Neural cell (in vitro differentiated cells): ENCODE measurements at regions not wholly inside any gene's neighbourhood (a gene's known extent, or its start where the extent isn't known, plus 50 kb on each side); places are given as distances from the start of the nearest gene placed in this dataset.

Experiments
- H2AFZ ChIP-seq: fragments of 200-600, 300-800 bp; sonication (generic), shearing (Covaris generic); 2 replicates; pipeline ENCODE4 v1.6.0; 2014; ENCODE audit warnings: low read depth, mild to moderate bottlenecking, antibody characterized with exemption, low read length, moderate library complexity
- H3F3A ChIP-seq: fragments of 200-600 bp; shearing (Covaris generic); 2 replicates; pipeline ENCODE4 v1.6.1; 2016; ENCODE audit warnings: mild to moderate bottlenecking, moderate library complexity, mixed read lengths, antibody characterized with exemption, low read length; ENCODE audit not compliant: insufficient read depth, poor library complexity, severe bottlenecking
- H3K27ac ChIP-seq: fragments of 200-600, 300-800 bp; sonication (generic), shearing (Covaris generic); 2 replicates; pipeline ENCODE4 v1.5.1; 2014; ENCODE audit warnings: mild to moderate bottlenecking, low read length, moderate library complexity
- H3K27me3 ChIP-seq: fragments of 300-800, 200-600 bp; sonication (generic), shearing (Covaris generic); 2 replicates; pipeline ENCODE4 v1.6.0; 2014; ENCODE audit warnings: mild to moderate bottlenecking, low read depth, low read length, moderate library complexity; ENCODE audit not compliant: insufficient read depth
- H3K36me3 ChIP-seq: fragments of 300-800, 200-600 bp; sonication (generic), shearing (Covaris generic); 2 replicates; pipeline ENCODE4 v1.5.1; 2014; ENCODE audit warnings: mild to moderate bottlenecking, antibody characterized with exemption, low read length, moderate library complexity; ENCODE audit not compliant: insufficient read depth
- H3K4me2 ChIP-seq: fragments of 300-800, 200-600 bp; sonication (generic), shearing (Covaris generic); 2 replicates; pipeline ENCODE4 v1.6.0; 2014; ENCODE audit warnings: mild to moderate bottlenecking, low read length
- H3K4me3 ChIP-seq: fragments of 300-800, 200-600 bp; sonication (generic), shearing (Covaris generic); 2 replicates; pipeline ENCODE4 v1.5.1; 2014; ENCODE audit warnings: mild to moderate bottlenecking, low read length, moderate library complexity
- H3K79me2 ChIP-seq: fragments of 200-600 bp; shearing (Covaris generic); replicated peaks from 2 replicates; pipeline ENCODE4 v1.6.0; 2014; ENCODE audit warnings: mild to moderate bottlenecking, low read length, moderate library complexity; ENCODE audit not compliant: insufficient read depth
- H3K9ac ChIP-seq: fragments of 300-800, 200-600 bp; sonication (generic), shearing (Covaris generic); 2 replicates; pipeline ENCODE4 v1.6.1; 2016; ENCODE audit warnings: mild to moderate bottlenecking, low read length, mixed read lengths
- H3K9me2 ChIP-seq: fragments of 200-600 bp; shearing (Covaris generic); 2 replicates; pipeline ENCODE4 v1.6.1; 2016; ENCODE audit warnings: mild to moderate bottlenecking, low read length, mixed read lengths; ENCODE audit not compliant: insufficient read depth
- H3K9me3 ChIP-seq: fragments of 200-600, 300-800 bp; sonication (generic), shearing (Covaris generic); 2 replicates; pipeline ENCODE4 v1.6.1; 2016; ENCODE audit warnings: mild to moderate bottlenecking, mixed run types, low read length, moderate library complexity, mixed read lengths
- H4K20me1 ChIP-seq: fragments of 200-600 bp; shearing (Covaris generic); 2 replicates; pipeline ENCODE4 v1.6.1; 2016; ENCODE audit warnings: mild to moderate bottlenecking, mixed run types; ENCODE audit not compliant: insufficient read depth
- EP300 ChIP-seq: fragments of 450-650 bp; conservative IDR thresholded peaks from 2 replicates; pipeline ENCODE4 v1.6.1; 2014; ENCODE audit warnings: antibody characterized with exemption, mild to moderate bottlenecking, moderate library complexity; ENCODE audit not compliant: poor library complexity, severe bottlenecking
- EZH2 ChIP-seq: fragments of 200-600, 300-800 bp; shearing (Covaris generic), sonication (generic); IDR thresholded peaks from 2 replicates; pipeline ENCODE4 v1.6.1; 2014; ENCODE audit warnings: antibody characterized with exemption, low read length, borderline replicate concordance, mild to moderate bottlenecking; ENCODE audit not compliant: insufficient read depth, poor library complexity, severe bottlenecking
- MXI1 ChIP-seq: fragments of 450-650 bp; conservative IDR thresholded peaks from 2 replicates; pipeline ENCODE4 v1.6.1; 2014; ENCODE audit warnings: antibody characterized with exemption, mild to moderate bottlenecking; ENCODE audit not compliant: poor library complexity, severe bottlenecking
- POLR2AphosphoS5 ChIP-seq: IDR thresholded peaks from 2 replicates; pipeline ENCODE4 v1.6.1; 2012
- RAD21 ChIP-seq: fragments of 450-650 bp; conservative IDR thresholded peaks from 2 replicates; pipeline ENCODE4 v1.6.1; 2014; ENCODE audit warnings: antibody characterized with exemption, mild to moderate bottlenecking, moderate library complexity
- SMC3 ChIP-seq: fragments of 450-650 bp; conservative IDR thresholded peaks from 2 replicates; pipeline ENCODE4 v1.6.1; 2014; ENCODE audit warnings: antibody characterized with exemption, mild to moderate bottlenecking, moderate library complexity; ENCODE audit not compliant: poor library complexity
- TAF1 ChIP-seq: IDR thresholded peaks from 2 replicates; pipeline ENCODE4 v1.6.1; 2012; ENCODE audit warnings: low read depth
- TF ChIP-seq, protein P1 (sequence below): fragments of 450-650 bp; IDR thresholded peaks from 2 replicates; pipeline ENCODE4 v1.5.1; 2014; ENCODE audit warnings: antibody characterized with exemption, mild to moderate bottlenecking, moderate library complexity; ENCODE audit not compliant: poor library complexity, severe bottlenecking
- TF ChIP-seq, protein P2 (sequence below): IDR thresholded peaks from 2 replicates; pipeline ENCODE4 v1.6.1; 2012; ENCODE audit warnings: borderline replicate concordance

DNA sequence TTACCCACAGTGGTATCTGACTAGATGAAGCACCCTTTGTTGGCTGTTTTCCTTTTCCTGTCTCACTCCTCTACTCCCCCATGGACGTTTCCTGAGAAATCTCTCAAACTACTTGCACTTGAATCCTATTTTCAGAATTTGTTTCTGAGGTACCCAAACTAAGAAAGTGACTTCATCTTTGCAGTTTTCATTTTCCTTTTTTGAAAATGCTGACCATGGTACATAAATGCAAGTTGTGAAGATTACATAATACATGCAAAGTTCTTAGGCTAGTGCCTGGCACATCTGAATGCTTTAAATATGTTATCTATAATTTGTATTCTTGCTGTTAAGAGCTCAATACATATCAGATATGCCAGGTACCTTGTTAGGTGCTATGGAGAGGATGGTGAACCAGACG is 644.7 kb upstream of the TENM4 start:
- H3K36me3 ChIP-seq, result no peaks in the 10 kb centered on the region
- no peak overlapping the region for H3K9ac ChIP-seq
- H3F3A ChIP-seq, result no peaks in the 10 kb centered on the region
- no peaks in the 10 kb centered on the region for H3K9me2 ChIP-seq
- no peak overlapping the region for H3K4me3 ChIP-seq
- H3K4me2 ChIP-seq, result no peak overlapping the region
- no peaks in the 10 kb centered on the region for H3K79me2 ChIP-seq
- H3K27ac ChIP-seq, result no peak overlapping the region
- no peaks in the 10 kb centered on the region for H3K27me3 ChIP-seq
- no peak for TF ChIP-seq EP300
- TF ChIP-seq POLR2AphosphoS5, result no peak
- no peak for TF ChIP-seq MXI1
- TF ChIP-seq RAD21, result no peak
- no peak for TF ChIP-seq SMC3
- TF ChIP-seq, protein P1, sequence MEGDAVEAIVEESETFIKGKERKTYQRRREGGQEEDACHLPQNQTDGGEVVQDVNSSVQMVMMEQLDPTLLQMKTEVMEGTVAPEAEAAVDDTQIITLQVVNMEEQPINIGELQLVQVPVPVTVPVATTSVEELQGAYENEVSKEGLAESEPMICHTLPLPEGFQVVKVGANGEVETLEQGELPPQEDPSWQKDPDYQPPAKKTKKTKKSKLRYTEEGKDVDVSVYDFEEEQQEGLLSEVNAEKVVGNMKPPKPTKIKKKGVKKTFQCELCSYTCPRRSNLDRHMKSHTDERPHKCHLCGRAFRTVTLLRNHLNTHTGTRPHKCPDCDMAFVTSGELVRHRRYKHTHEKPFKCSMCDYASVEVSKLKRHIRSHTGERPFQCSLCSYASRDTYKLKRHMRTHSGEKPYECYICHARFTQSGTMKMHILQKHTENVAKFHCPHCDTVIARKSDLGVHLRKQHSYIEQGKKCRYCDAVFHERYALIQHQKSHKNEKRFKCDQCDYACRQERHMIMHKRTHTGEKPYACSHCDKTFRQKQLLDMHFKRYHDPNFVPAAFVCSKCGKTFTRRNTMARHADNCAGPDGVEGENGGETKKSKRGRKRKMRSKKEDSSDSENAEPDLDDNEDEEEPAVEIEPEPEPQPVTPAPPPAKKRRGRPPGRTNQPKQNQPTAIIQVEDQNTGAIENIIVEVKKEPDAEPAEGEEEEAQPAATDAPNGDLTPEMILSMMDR, result no peak
- TF ChIP-seq EZH2, result no peak
- TF ChIP-seq, protein P2, sequence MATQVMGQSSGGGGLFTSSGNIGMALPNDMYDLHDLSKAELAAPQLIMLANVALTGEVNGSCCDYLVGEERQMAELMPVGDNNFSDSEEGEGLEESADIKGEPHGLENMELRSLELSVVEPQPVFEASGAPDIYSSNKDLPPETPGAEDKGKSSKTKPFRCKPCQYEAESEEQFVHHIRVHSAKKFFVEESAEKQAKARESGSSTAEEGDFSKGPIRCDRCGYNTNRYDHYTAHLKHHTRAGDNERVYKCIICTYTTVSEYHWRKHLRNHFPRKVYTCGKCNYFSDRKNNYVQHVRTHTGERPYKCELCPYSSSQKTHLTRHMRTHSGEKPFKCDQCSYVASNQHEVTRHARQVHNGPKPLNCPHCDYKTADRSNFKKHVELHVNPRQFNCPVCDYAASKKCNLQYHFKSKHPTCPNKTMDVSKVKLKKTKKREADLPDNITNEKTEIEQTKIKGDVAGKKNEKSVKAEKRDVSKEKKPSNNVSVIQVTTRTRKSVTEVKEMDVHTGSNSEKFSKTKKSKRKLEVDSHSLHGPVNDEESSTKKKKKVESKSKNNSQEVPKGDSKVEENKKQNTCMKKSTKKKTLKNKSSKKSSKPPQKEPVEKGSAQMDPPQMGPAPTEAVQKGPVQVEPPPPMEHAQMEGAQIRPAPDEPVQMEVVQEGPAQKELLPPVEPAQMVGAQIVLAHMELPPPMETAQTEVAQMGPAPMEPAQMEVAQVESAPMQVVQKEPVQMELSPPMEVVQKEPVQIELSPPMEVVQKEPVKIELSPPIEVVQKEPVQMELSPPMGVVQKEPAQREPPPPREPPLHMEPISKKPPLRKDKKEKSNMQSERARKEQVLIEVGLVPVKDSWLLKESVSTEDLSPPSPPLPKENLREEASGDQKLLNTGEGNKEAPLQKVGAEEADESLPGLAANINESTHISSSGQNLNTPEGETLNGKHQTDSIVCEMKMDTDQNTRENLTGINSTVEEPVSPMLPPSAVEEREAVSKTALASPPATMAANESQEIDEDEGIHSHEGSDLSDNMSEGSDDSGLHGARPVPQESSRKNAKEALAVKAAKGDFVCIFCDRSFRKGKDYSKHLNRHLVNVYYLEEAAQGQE, result no peak
- no peak for TF ChIP-seq TAF1
- no peak overlapping the region for H2AFZ ChIP-seq
- H4K20me1 ChIP-seq, result no peaks in the 10 kb centered on the region
- no peaks in the 10 kb centered on the region for H3K9me3 ChIP-seq

DNA sequence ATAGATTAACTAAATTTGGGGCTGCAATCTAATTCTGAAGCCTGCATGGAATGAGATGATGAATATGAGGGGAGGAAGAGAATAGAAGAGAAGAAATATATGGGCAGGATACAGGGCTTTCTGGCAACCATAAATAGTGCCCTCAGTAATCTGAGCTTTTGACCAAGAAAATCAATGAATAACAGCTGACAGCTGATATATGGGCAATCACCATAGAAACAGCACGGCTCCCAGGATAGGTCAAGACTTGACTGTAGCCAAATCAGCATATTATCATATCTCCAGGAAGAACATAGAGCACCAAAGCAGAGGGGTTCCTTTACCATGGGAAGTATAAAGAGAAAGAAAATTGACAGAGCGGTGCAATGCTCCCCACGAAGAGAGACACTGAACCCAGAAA is 643.8 kb upstream of the TENM4 start:
- Histone ChIP-seq H3K4me2 (no peak overlapping the region), H3K9ac (no peak overlapping the region), H4K20me1 (no peaks in the 10 kb centered on the region), H3K27me3 (no peaks in the 10 kb centered on the region), H3F3A (no peaks in the 10 kb centered on the region), H3K4me3 (no peak overlapping the region), H3K9me3 (no peaks in the 10 kb centered on the region), H3K79me2 (no peaks in the 10 kb centered on the region), H3K27ac (no peak overlapping the region), H2AFZ (no peak overlapping the region), H3K36me3 (no peaks in the 10 kb centered on the region), H3K9me2 (no peaks in the 10 kb centered on the region)
- TF ChIP-seq EP300, result no peak
- TF ChIP-seq, protein P1, result no peak
- TF ChIP-seq MXI1, result no peak
- TF ChIP-seq EZH2, result no peak
- no peak for TF ChIP-seq POLR2AphosphoS5
- TF ChIP-seq, protein P2, result no peak
- TF ChIP-seq SMC3, result no peak
